ENCODE measurements at regions not wholly inside any gene's neighbourhood (a gene's known extent, or its start where the extent isn't known, plus 50 kb on each side); places are given as distances from the start of the nearest gene placed in this dataset.

GRCh38 chr5:38099205-38100168 is 158.9 kb upstream of the EGFLAM start:
- no peak for DNase-seq

- DNase-seq: no peak
Observed at GRCh38 chr5:38094889-38095288, 163.5 kb upstream of the EGFLAM start.

- DNase-seq: no peak
Observed at GRCh38 chr5:38093855-38094254, 164.5 kb upstream of the EGFLAM start.

GRCh38 chr5:38086777-38087176 is 171.6 kb upstream of the EGFLAM start:
- DNase-seq: no peak

- DNase-seq: no peak
Observed at GRCh38 chr5:38079620-38080402, 178.5 kb upstream of the EGFLAM start.

- DNase-seq: no peak
Observed at GRCh38 chr5:38078161-38078560, 180.2 kb upstream of the EGFLAM start.

- no peak for DNase-seq
Observed at GRCh38 chr5:38077652-38078051, 180.7 kb upstream of the EGFLAM start.

GRCh38 chr5:38071831-38072694 is 186.3 kb upstream of the EGFLAM start:
- DNase-seq: no peak

- no peak for DNase-seq
Observed at GRCh38 chr5:38070304-38070950, 187.9 kb upstream of the EGFLAM start.

GRCh38 chr5:38069360-38069759 is 189.0 kb upstream of the EGFLAM start:
- no peak for DNase-seq

GRCh38 chr5:38060354-38060753 is 198.0 kb upstream of the EGFLAM start:
- no peak for DNase-seq

- DNase-seq: no peak
Observed at GRCh38 chr5:38059876-38060275, 198.5 kb upstream of the EGFLAM start.

GRCh38 chr5:38051711-38052511 is 206.4 kb upstream of the EGFLAM start:
- no peak for DNase-seq

GRCh38 chr5:38048400-38048799 is 208.6 kb upstream of the GDNF start:
- DNase-seq: no peak

GRCh38 chr5:38046103-38046502 is 206.3 kb upstream of the GDNF start:
- DNase-seq: no peak

- no peak for DNase-seq
Observed at GRCh38 chr5:38045446-38045845, 205.6 kb upstream of the GDNF start.

- DNase-seq: no peak
Observed at GRCh38 chr5:38039826-38040225, 200.0 kb upstream of the GDNF start.

- no peak for DNase-seq
Observed at GRCh38 chr5:38039091-38039490, 199.2 kb upstream of the GDNF start.

GRCh38 chr5:38036765-38037164 is 196.9 kb upstream of the GDNF start:
- no peak for DNase-seq

- DNase-seq: no peak
Observed at GRCh38 chr5:38032149-38032548, 192.3 kb upstream of the GDNF start.

- no peak for DNase-seq
Observed at GRCh38 chr5:38031304-38031703, 191.5 kb upstream of the GDNF start.
